OCI-LY3 (cell line): ENCODE measurements at regions not wholly inside any gene's neighbourhood (a gene's known extent, or its start where the extent isn't known, plus 50 kb on each side); places are given as distances from the start of the nearest gene placed in this dataset.

Experiments used
- H2AFZ ChIP-seq: fragments of 200-600, 300-600 bp; shearing (Covaris generic); 2 replicates; pipeline ENCODE4 v1.6.0; 2014; ENCODE audit warnings: antibody characterized with exemption, low read depth, low read length
- H3K27ac ChIP-seq: fragments of 200-600, 300-600 bp; sonication (generic); 2 replicates; pipeline ENCODE4 v1.5.1; 2014; ENCODE audit warnings: mild to moderate bottlenecking, low read length, moderate library complexity, mixed read lengths
- H3K27me3 ChIP-seq: fragments of 200-600, 300-600 bp; sonication (generic); 2 replicates; pipeline ENCODE4 v1.6.1; 2014; ENCODE audit warnings: low read depth, low read length, mixed read lengths
- H3K36me3 ChIP-seq: fragments of 200-600, 300-600 bp; sonication (generic); replicated peaks from 2 replicates; pipeline ENCODE3; 2014; ENCODE audit warnings: low read depth, low read length, mixed read lengths
- H3K4me1 ChIP-seq: fragments of 300-600, 200-600 bp; sonication (generic); 2 replicates; pipeline ENCODE4 v1.6.1; 2014; ENCODE audit warnings: low read length, mixed read lengths
- H3K4me2 ChIP-seq: fragments of 200-600, 300-600 bp; sonication (generic); 2 replicates; pipeline ENCODE4 v1.6.1; 2014; ENCODE audit warnings: low read length, mixed read lengths
- H3K4me3 ChIP-seq: fragments of 300-600, 200-600 bp; sonication (generic); 2 replicates; pipeline ENCODE4 v1.5.1; 2014; ENCODE audit warnings: antibody characterized with exemption, mild to moderate bottlenecking, low read length, moderate library complexity
- H3K79me2 ChIP-seq: fragments of 300-600, 200-600 bp; shearing (Covaris generic); 2 replicates; pipeline ENCODE4 v1.6.1; 2014; ENCODE audit warnings: mild to moderate bottlenecking, low read length, mixed read lengths
- H3K9ac ChIP-seq: fragments of 300-600, 200-600 bp; shearing (Covaris generic); 2 replicates; pipeline ENCODE4 v1.6.0; 2014; ENCODE audit warnings: mild to moderate bottlenecking, low read length, moderate library complexity
- H3K9me3 ChIP-seq: fragments of 200-600, 300-600 bp; shearing (Covaris generic); 2 replicates; pipeline ENCODE4 v1.6.1; 2014; ENCODE audit warnings: low read length, mixed read lengths; ENCODE audit not compliant: insufficient read depth
- H4K20me1 ChIP-seq: fragments of 200-600, 300-600 bp; sonication (generic); 2 replicates; pipeline ENCODE4 v1.6.1; 2016; ENCODE audit warnings: low read length, mixed read lengths; ENCODE audit not compliant: insufficient read depth
- CTCF ChIP-seq: fragments of 200-600, 300-600 bp; sonication (generic); IDR thresholded peaks from 2 replicates; pipeline ENCODE4 v1.5.1; 2014; ENCODE audit warnings: antibody characterized with exemption, low read length, low read depth
- EZH2phosphoT487 ChIP-seq: fragments of 200-600 bp; shearing (Covaris generic); IDR thresholded peaks from 2 replicates; pipeline ENCODE4 v1.6.1; 2018; ENCODE audit warnings: antibody characterized with exemption, mixed run types, low read depth

- Histone ChIP-seq H4K20me1 (no peaks in the 10 kb centered on the region), H3K36me3 (no peaks in the 10 kb centered on the region), H3K9ac (no peak overlapping the region), H3K4me3 (no peak overlapping the region), H3K79me2 (no peaks in the 10 kb centered on the region), H3K4me1 (no peaks in the 10 kb centered on the region), H3K27me3 (no peaks in the 10 kb centered on the region), H3K9me3 (no peaks in the 10 kb centered on the region), H3K4me2 (no peak overlapping the region), H3K27ac (no peak overlapping the region), H2AFZ (no peak overlapping the region)
- no peak for TF ChIP-seq CTCF
- no peak for TF ChIP-seq EZH2phosphoT487
These were observed 93.0 kb upstream of the SH3BP4 start for GRCh38 chr2:234858790-234859329.

DNA sequence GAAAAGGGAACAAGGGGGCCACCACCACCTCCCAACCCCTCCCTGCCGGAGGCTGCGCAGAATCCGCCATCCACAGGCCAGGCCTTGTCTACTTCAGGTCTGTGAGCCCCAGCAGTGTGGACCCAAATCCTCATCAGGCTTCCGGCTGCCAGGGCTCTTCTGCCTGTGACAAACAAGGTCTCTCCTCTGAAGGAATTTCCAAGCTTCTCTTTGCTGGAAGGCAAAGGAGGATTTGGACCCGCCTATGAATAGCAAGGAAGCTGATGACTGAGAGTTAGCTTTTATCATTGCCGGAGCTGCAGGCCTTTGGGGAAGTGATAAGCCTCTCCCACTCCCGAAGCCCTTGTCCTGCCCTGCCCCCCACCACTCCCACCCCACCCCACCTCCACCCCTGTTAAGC lies 93.7 kb upstream of the SH3BP4 start:
- Histone ChIP-seq H3K4me1 (no peaks in the 10 kb centered on the region), H3K27me3 (no peaks in the 10 kb centered on the region), H2AFZ (no peak overlapping the region), H3K4me3 (no peak overlapping the region), H3K9ac (no peak overlapping the region), H3K27ac (no peak overlapping the region), H3K36me3 (no peaks in the 10 kb centered on the region), H3K4me2 (no peak overlapping the region), H3K9me3 (no peaks in the 10 kb centered on the region), H4K20me1 (no peaks in the 10 kb centered on the region), H3K79me2 (no peaks in the 10 kb centered on the region)
- TF ChIP-seq EZH2phosphoT487 = no peak
- no peak for TF ChIP-seq CTCF

DNA sequence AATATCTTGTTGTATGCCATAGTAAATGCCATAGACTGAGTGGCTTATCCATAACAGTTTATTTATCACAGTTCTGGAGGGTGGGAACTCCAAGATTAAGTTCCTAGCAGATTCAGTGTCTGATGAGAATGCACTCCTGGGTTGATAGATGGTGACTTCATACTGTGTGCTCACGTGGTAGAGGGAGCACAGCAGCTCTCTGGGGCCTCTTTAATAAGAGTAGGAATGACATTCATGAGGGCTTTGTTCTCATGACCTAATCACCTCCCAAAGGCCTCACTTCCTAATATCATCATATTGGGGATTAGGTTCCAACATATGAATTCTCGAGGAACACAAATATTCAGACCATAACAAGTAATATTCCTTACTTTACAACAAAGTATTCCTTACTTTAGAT lies 98.1 kb upstream of the SH3BP4 start:
- TF ChIP-seq CTCF (no peak), EZH2phosphoT487 (no peak)
- Histone ChIP-seq H3K27ac (no peak overlapping the region), H3K4me1 (no peaks in the 10 kb centered on the region), H4K20me1 (no peaks in the 10 kb centered on the region), H3K4me2 (no peak overlapping the region), H2AFZ (no peak overlapping the region), H3K36me3 (no peaks in the 10 kb centered on the region), H3K9ac (no peak overlapping the region), H3K4me3 (no peak overlapping the region), H3K27me3 (no peaks in the 10 kb centered on the region), H3K79me2 (no peaks in the 10 kb centered on the region), H3K9me3 (no peaks in the 10 kb centered on the region)

DNA sequence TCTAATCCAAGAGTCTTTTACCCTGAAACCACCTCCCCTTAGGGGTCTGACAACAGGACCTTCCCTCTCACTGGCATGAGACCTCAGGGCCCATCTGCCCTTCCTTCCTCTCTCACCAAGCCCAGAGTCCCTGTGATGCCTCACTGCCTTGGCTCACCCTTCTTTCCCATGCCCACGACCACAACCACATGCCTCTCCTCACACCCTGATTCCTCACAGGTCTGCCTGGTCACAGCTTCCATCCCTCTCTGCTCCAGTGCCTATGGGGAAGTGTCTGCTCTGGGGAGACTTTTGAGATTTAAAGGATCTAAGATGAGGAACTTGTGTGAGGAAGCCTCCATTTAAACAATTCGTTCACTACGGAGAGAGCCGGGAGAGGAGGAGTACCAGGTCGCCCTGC lies 98.9 kb upstream of the SH3BP4 start:
- no peak overlapping the region for H3K27ac ChIP-seq
- H3K27me3 ChIP-seq = no peaks in the 10 kb centered on the region
- no peaks in the 10 kb centered on the region for H3K4me1 ChIP-seq
- no peak overlapping the region for H3K9ac ChIP-seq
- no peak overlapping the region for H3K4me3 ChIP-seq
- H4K20me1 ChIP-seq = no peaks in the 10 kb centered on the region
- H2AFZ ChIP-seq = no peak overlapping the region
- no peaks in the 10 kb centered on the region for H3K9me3 ChIP-seq
- H3K4me2 ChIP-seq = no peak overlapping the region
- H3K79me2 ChIP-seq = no peaks in the 10 kb centered on the region
- no peak for TF ChIP-seq EZH2phosphoT487
- no peak for TF ChIP-seq CTCF
- no peaks in the 10 kb centered on the region for H3K36me3 ChIP-seq
